ENCODE measurements at regions not wholly inside any gene's neighbourhood (a gene's known extent, or its start where the extent isn't known, plus 50 kb on each side); places are given as distances from the start of the nearest gene placed in this dataset.

DNA sequence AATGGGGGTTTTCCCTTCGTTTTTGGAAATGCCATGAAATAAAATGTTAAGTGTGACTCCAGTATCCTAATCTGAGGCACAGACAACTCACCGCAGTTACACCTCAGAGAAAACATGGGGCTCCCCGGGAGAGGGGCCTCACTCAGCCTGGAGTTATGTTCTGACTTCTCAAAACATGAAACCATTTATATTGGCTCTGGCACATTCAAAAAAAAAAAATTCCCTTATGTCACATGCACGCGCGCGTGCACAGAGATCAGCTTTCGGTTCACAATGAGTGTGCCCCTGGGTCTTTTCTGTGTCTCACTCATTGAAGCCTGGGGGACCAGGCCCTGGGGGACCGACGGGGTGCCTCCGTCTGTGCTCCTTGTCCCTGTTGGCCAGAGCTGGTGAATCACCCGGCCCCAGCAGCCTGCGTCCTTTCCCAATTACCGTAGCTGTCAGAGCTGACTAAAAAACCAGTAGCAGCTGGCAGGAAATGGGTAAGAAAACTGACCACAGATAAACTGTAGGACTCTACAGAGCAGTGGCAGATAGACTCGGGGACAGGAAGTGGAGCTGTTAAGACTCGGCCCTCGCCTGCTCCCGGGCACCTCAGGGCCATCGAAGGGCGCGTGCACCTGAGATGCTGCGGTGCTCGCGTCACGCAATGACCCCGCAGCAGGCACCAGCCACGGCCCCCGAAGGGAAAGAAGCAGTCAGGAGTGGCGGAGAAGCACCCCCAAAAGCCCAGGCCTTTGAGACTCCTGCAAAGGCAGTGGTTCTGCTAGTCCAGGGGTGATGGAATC lies 138.3 kb upstream of the ID2 start:
- peak; percentile 77 for DNase-seq

GRCh38 chr2:8544171-8544785 lies 137.6 kb upstream of the ID2 start:
- no peak for DNase-seq

- DNase-seq = peak; percentile 86
These were observed 136.8 kb upstream of the ID2 start for GRCh38 chr2:8544786-8545694.

DNA sequence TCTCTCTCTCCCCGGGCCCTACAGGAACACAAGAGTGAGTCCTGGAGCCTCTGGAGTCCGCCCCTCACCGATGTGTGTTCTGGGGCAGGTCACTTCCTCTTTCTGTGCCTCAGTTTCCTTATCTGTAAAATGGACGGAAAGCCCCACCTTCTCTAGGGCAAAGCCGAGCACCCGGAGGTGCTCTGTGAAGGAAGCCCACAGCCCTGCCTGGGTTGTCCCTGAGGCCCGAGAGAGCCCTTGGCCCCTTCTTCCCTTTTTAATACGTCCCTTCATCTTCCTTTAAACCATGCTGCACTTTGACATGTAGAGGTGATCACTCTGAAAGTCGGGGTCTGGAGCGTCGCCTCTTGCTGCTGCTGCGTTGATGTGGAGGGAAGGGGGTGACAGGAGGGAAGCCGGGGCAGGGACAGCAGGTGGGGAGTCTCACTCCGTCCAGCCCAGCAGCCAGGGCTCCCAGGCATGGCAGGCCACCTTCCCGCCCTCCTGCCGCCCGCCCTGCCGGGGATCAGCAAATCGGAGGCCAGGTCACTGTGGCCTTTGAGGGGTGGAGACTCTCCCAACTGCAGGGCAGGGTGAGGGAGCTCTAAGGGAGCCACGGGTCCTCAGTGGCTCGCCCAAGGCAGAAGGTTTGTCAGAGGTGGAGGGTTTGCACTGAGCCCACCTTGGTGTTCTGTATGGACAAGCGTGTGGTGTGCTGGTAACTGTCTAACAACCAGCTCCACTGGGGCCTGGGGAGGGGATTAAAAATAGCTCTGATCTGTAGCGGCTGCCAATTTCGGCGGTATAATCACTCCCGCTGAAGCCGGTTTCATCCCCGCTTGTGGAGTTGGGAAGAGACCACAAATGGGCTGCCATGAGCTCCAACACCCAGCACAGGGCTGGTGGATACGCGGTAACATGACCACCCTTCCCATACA lies 135.9 kb upstream of the ID2 start:
- no peak for DNase-seq

GRCh38 chr2:8546612-8547283 lies 135.1 kb upstream of the ID2 start:
- DNase-seq = no peak

GRCh38 chr2:8547284-8548064 lies 134.4 kb upstream of the ID2 start:
- DNase-seq = no peak

- DNase-seq = no peak
These were observed 133.7 kb upstream of the ID2 start for GRCh38 chr2:8548065-8548618.

DNA sequence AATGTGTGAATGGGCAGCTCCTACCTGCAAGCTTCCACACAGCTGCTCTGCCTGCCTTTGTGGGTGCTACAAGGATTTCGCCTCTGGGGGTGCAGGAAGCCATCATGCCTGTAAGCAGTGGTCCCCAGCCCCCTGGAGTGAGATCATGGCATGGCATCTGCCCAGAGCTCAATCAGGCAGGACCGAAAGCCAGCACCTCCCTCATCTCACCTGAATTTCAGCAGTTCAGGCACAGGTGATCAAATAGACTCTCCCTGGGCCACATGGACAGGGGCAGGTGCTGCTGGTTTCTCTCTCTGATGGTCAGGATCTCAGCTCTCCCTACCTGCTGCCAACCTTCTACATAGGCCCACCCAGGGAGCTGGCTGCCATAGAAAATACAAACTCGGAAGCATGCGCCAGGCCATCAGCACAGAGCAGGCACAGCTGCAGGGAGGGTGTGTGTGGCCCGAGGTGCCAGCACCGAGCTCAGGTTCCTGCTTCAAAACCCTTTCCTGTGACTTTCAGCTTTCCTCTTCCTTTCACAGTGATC lies 133.2 kb upstream of the ID2 start:
- DNase-seq = no peak

DNA sequence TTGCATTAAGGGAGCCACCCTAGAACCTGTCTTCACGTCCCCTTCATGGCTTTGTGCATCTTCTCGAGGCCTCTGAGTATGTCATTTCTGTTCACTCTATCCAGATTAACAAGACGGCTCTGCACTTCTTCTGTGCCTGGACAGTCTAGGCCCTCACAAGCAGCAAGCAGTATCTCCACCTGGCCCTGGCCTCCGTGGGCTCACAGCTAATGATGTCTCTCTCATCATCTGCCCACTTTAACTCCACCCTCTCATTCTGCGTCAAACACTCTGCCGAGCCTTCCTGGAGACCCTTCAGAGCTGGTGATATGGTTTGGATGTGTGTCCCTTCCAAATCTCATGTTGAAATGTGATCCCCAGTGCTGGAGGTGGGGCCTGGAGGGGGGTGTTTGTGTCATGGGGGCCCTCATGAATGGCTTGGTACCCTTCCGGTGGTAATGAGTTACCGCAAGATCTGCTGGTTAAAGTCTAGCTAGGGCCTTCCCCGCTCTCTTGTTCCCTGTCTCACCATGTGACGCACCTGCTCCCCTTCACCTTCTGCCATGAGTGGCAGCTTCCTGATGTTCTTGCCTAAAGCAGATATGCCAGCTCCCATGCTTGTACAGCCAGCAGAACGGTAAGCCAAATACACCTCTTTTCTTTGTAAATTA lies 132.5 kb upstream of the ID2 start:
- DNase-seq = no peak

GRCh38 chr2:8549942-8550341 lies 131.9 kb upstream of the ID2 start:
- no peak for DNase-seq

GRCh38 chr2:8550481-8550880 lies 131.4 kb upstream of the ID2 start:
- no peak for DNase-seq

- no peak for DNase-seq
These were observed 130.8 kb upstream of the ID2 start for GRCh38 chr2:8550937-8551621.

DNA sequence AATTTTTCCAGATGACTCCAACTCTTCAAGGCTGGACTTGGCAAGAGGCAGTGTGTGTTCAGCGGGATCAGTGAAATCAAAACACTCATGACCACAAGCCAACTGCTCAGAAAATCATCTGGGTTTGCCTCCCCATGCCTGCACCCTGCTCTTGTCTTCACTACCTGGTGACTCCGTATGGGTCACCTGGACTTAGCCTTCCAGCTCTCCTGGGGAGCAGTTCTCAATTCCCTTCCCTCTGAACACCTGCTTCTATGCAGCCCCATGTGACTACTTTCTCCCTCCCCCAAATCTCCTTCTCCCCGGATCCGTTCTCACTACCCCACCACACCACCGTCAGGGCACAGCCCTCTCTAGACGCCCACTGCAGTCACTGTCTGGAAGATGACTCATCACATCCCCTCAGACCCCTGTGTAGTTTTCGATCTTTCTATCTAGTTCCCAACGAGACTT lies 130.2 kb upstream of the ID2 start:
- no peak for DNase-seq

- DNase-seq = no peak
These were observed 129.5 kb upstream of the ID2 start for GRCh38 chr2:8552293-8552801.

DNA sequence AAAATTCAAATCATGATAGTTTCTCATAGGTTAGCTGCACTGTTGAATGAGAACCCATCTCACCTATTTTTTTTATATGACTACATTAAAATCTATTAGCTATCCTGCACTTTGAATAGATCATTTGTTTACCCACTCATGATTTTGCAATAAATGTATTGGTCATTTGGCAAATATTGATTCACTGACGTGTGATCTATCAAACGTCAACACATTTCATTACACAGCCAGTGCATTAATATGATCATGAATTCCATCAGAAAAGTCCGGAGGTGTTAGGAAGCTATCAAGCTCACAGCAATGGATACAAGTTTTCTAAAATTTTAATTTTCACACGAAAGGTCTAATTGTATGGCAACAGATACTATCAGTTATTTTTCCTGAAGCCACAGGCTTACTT lies 128.2 kb upstream of the ID2 start:
- DNase-seq = no peak

- DNase-seq = no peak
These were observed 127.5 kb upstream of the ID2 start for GRCh38 chr2:8554296-8554806.

- DNase-seq = no peak
These were observed 126.3 kb upstream of the ID2 start for GRCh38 chr2:8555543-8555942.

GRCh38 chr2:8558096-8558495 lies 123.8 kb upstream of the ID2 start:
- DNase-seq = no peak

GRCh38 chr2:8558956-8559355 lies 122.9 kb upstream of the ID2 start:
- DNase-seq = no peak

Measured in CD4-positive, alpha-beta T cell treated with Interferon gamma for 1 hour (primary cell).